ENCODE measurements at regions not wholly inside any gene's neighbourhood (a gene's known extent, or its start where the extent isn't known, plus 50 kb on each side); places are given as distances from the start of the nearest gene placed in this dataset.

- no peak for TF ChIP-seq CTCF (IDR thresholded peaks at IDR 0.05)
- no peak for TF ChIP-seq POLR2A (IDR thresholded peaks at IDR 0.05)
- TF ChIP-seq EP300 (IDR thresholded peaks at IDR 0.05): no peak
Measured at GRCh38 chr14:53528185-53528671, 375.1 kb upstream of the DDHD1 start.
